IgD-negative memory B cell (primary cell): ENCODE measurements at regions not wholly inside any gene's neighbourhood (a gene's known extent, or its start where the extent isn't known, plus 50 kb on each side); places are given as distances from the start of the nearest gene placed in this dataset.
A peak's percentile ranks its signal among the peaks of the same experiment; 100 is the strongest.

Source experiments
- H3K27ac Mint-ChIP-seq, 3 donors: one replicate each; pipeline ENCODE4 v1.8.0; 2020 to 2022; ENCODE audit warnings: mild to moderate bottlenecking in 3 of 3, mixed read lengths in 3 of 3, moderate library complexity in 1 of 3
- H3K27me3 Mint-ChIP-seq: one replicate; pipeline ENCODE4 v1.8.0; 2021; ENCODE audit warnings: mixed read lengths
- H3K36me3 Mint-ChIP-seq: one replicate; pipeline ENCODE4 v1.8.0; 2020; ENCODE audit warnings: mild to moderate bottlenecking, mixed read lengths
- H3K4me1 Mint-ChIP-seq, 3 donors: one replicate each; pipeline ENCODE4 v1.8.0; 2020 to 2022; ENCODE audit warnings: mixed read lengths in 3 of 3, mild to moderate bottlenecking in 1 of 3
- H3K4me3 Mint-ChIP-seq, 4 donors: one replicate each; pipeline ENCODE4 v1.8.0; 2020 to 2022; ENCODE audit warnings: mild to moderate bottlenecking in 4 of 4, mixed read lengths in 4 of 4, moderate library complexity in 3 of 4
- H3K9me3 Mint-ChIP-seq, 3 donors: one replicate each; pipeline ENCODE4 v1.8.0; 2020 to 2021; ENCODE audit warnings: mixed read lengths in 3 of 3, mild to moderate bottlenecking in 1 of 3

GRCh38 chr2:14828223-14828622, 195.7 kb downstream of the LRATD1 start:
- H3K27ac Mint-ChIP-seq, result no peak overlapping the region
- H3K9me3 Mint-ChIP-seq, result peaks cover 0 to 3% (median 0%) of the 10 kb centered on the region in 3 donors
- H3K36me3 Mint-ChIP-seq, result no peaks in the 10 kb centered on the region
- H3K4me3 Mint-ChIP-seq, result no peak overlapping the region
- H3K27me3 Mint-ChIP-seq, result no peaks in the 10 kb centered on the region
- H3K4me1 Mint-ChIP-seq, result no peaks in the 10 kb centered on the region

GRCh38 chr2:14828968-14829367, 196.5 kb downstream of the LRATD1 start:
- H3K27ac Mint-ChIP-seq, result no peak overlapping the region
- peaks cover 0 to 3% (median 0%) of the 10 kb centered on the region in 3 donors for H3K9me3 Mint-ChIP-seq
- H3K4me3 Mint-ChIP-seq, result no peak overlapping the region
- H3K27me3 Mint-ChIP-seq, result no peaks in the 10 kb centered on the region
- H3K4me1 Mint-ChIP-seq, result no peaks in the 10 kb centered on the region
- no peaks in the 10 kb centered on the region for H3K36me3 Mint-ChIP-seq

- no peaks in the 10 kb centered on the region for H3K36me3 Mint-ChIP-seq
- no peaks in the 10 kb centered on the region for H3K4me1 Mint-ChIP-seq
- H3K4me3 Mint-ChIP-seq, result no peak overlapping the region
- H3K27me3 Mint-ChIP-seq, result no peaks in the 10 kb centered on the region
- peaks cover 2 to 19% (median 6%) of the 10 kb centered on the region in 3 donors for H3K9me3 Mint-ChIP-seq
- no peak overlapping the region for H3K27ac Mint-ChIP-seq
Observed at GRCh38 chr2:14831458-14831857, 198.9 kb downstream of the LRATD1 start.

- Mint-ChIP-seq H3K9me3 (peaks cover 10 to 21% (median 16%) of the 10 kb centered on the region in 3 donors), H3K27me3 (no peaks in the 10 kb centered on the region), H3K4me3 (no peak overlapping the region), H3K27ac (no peak overlapping the region), H3K4me1 (no peaks in the 10 kb centered on the region), H3K36me3 (no peaks in the 10 kb centered on the region)
Observed at GRCh38 chr2:14843507-14844204, 211.1 kb downstream of the LRATD1 start.

GRCh38 chr2:14855751-14856150, 223.2 kb downstream of the LRATD1 start:
- no peaks in the 10 kb centered on the region for H3K4me1 Mint-ChIP-seq
- no peaks in the 10 kb centered on the region for H3K27me3 Mint-ChIP-seq
- no peak overlapping the region for H3K4me3 Mint-ChIP-seq
- H3K27ac Mint-ChIP-seq, result no peak overlapping the region
- peaks cover 4 to 26% (median 5%) of the 10 kb centered on the region in 3 donors for H3K9me3 Mint-ChIP-seq
- no peaks in the 10 kb centered on the region for H3K36me3 Mint-ChIP-seq

- peaks cover 3 to 21% (median 5%) of the 10 kb centered on the region in 3 donors for H3K9me3 Mint-ChIP-seq
- H3K4me3 Mint-ChIP-seq, result no peak overlapping the region
- H3K36me3 Mint-ChIP-seq, result no peaks in the 10 kb centered on the region
- H3K27ac Mint-ChIP-seq, result no peak overlapping the region
- H3K27me3 Mint-ChIP-seq, result no peaks in the 10 kb centered on the region
- no peaks in the 10 kb centered on the region for H3K4me1 Mint-ChIP-seq
Observed at GRCh38 chr2:14861181-14861580, 228.7 kb downstream of the LRATD1 start.

GRCh38 chr2:14866736-14867352, 234.3 kb downstream of the LRATD1 start:
- Mint-ChIP-seq H3K27ac (no peak overlapping the region), H3K36me3 (no peaks in the 10 kb centered on the region), H3K9me3 (peaks cover 0 to 4% (median 0%) of the 10 kb centered on the region in 3 donors), H3K27me3 (no peaks in the 10 kb centered on the region), H3K4me3 (no peak overlapping the region), H3K4me1 (no peaks in the 10 kb centered on the region)

GRCh38 chr2:14867853-14868252, 235.3 kb downstream of the LRATD1 start:
- H3K9me3 Mint-ChIP-seq, result peaks cover 2 to 4% (median 2%) of the 10 kb centered on the region in 3 donors
- no peak overlapping the region for H3K27ac Mint-ChIP-seq
- no peaks in the 10 kb centered on the region for H3K27me3 Mint-ChIP-seq
- no peaks in the 10 kb centered on the region for H3K4me1 Mint-ChIP-seq
- no peak overlapping the region for H3K4me3 Mint-ChIP-seq
- H3K36me3 Mint-ChIP-seq, result no peaks in the 10 kb centered on the region

- Mint-ChIP-seq H3K4me1 (no peaks in the 10 kb centered on the region), H3K9me3 (peaks cover 4% of the 10 kb centered on the region in 3 donors), H3K36me3 (no peaks in the 10 kb centered on the region), H3K27me3 (no peaks in the 10 kb centered on the region), H3K4me3 (peak overlapping the region in 1 of 4 donors; percentile 50), H3K27ac (no peak overlapping the region)
Observed at GRCh38 chr2:14872779-14873325, 240.3 kb downstream of the LRATD1 start.

GRCh38 chr2:14881651-14882327, 249.3 kb downstream of the LRATD1 start:
- Mint-ChIP-seq H3K9me3 (no peaks in the 10 kb centered on the region), H3K4me1 (no peaks in the 10 kb centered on the region), H3K27ac (no peak overlapping the region), H3K27me3 (peaks cover 3% of the 10 kb centered on the region), H3K4me3 (no peak overlapping the region), H3K36me3 (peaks cover 1% of the 10 kb centered on the region)

- H3K9me3 Mint-ChIP-seq, result no peaks in the 10 kb centered on the region
Observed at GRCh38 chr2:14884651-14885050, 252.1 kb downstream of the LRATD1 start.

GRCh38 chr2:14891546-14891945, 259.0 kb downstream of the LRATD1 start:
- Mint-ChIP-seq H3K4me3 (no peak overlapping the region), H3K36me3 (no peaks in the 10 kb centered on the region), H3K27me3 (peaks cover 3% of the 10 kb centered on the region), H3K27ac (no peak overlapping the region), H3K9me3 (peaks cover 0 to 3% (median 0%) of the 10 kb centered on the region in 3 donors), H3K4me1 (no peaks in the 10 kb centered on the region)

More at GRCh38 chr2:14884651-14885050, 252.1 kb downstream of the LRATD1 start:
- Mint-ChIP-seq H3K36me3 (peaks cover under 1% of the 10 kb centered on the region), H3K4me1 (no peaks in the 10 kb centered on the region), H3K27me3 (peaks cover 3% of the 10 kb centered on the region), H3K4me3 (no peak overlapping the region), H3K27ac (no peak overlapping the region)

- Mint-ChIP-seq H3K27me3 (peaks cover 7% of the 10 kb centered on the region), H3K27ac (no peak overlapping the region), H3K4me3 (no peak overlapping the region), H3K36me3 (no peaks in the 10 kb centered on the region), H3K4me1 (no peaks in the 10 kb centered on the region), H3K9me3 (peaks cover 0 to 3% (median 0%) of the 10 kb centered on the region in 3 donors)
Observed at GRCh38 chr2:14896330-14897030, 264.0 kb downstream of the LRATD1 start.

GRCh38 chr2:14899621-14900414, 267.3 kb downstream of the LRATD1 start:
- peaks cover 7% of the 10 kb centered on the region for H3K27me3 Mint-ChIP-seq
- H3K4me3 Mint-ChIP-seq, result no peak overlapping the region
- no peaks in the 10 kb centered on the region for H3K9me3 Mint-ChIP-seq
- H3K27ac Mint-ChIP-seq, result no peak overlapping the region
- H3K4me1 Mint-ChIP-seq, result no peaks in the 10 kb centered on the region
- H3K36me3 Mint-ChIP-seq, result no peaks in the 10 kb centered on the region
